GM19397 (cell line): ENCODE measurements at regions not wholly inside any gene's neighbourhood (a gene's known extent, or its start where the extent isn't known, plus 50 kb on each side); places are given as distances from the start of the nearest gene placed in this dataset.

Experiments
- ATAC-seq: cut with Tn5 transposase; IDR thresholded peaks from one replicate; pipeline ENCODE4 v1.9.1; 2021; ENCODE audit warnings: mild to moderate bottlenecking, moderate library complexity; ENCODE audit not compliant: unreplicated experiment

GRCh38 chr2:217629347-217629746 lies 373.4 kb downstream of the TNS1 start:
- no peak for ATAC-seq

GRCh38 chr2:217628061-217628460 lies 374.7 kb downstream of the TNS1 start:
- no peak for ATAC-seq

- ATAC-seq: no peak
Measured at GRCh38 chr2:217626926-217627325, 375.9 kb downstream of the TNS1 start.

GRCh38 chr2:217625557-217626169 lies 377.1 kb downstream of the TNS1 start:
- ATAC-seq: no peak

- no peak for ATAC-seq
Measured at GRCh38 chr2:217623281-217623912, 379.4 kb downstream of the TNS1 start.

- no peak for ATAC-seq
Measured at GRCh38 chr2:217622205-217623060, 380.4 kb downstream of the TNS1 start.

GRCh38 chr2:217621391-217621801 lies 381.4 kb downstream of the TNS1 start:
- ATAC-seq: no peak

GRCh38 chr2:217618744-217619143 lies 384.1 kb downstream of the TNS1 start:
- no peak for ATAC-seq

- ATAC-seq: no peak
Measured at GRCh38 chr2:217617616-217618022, 385.2 kb downstream of the TNS1 start.

- no peak for ATAC-seq
Measured at GRCh38 chr2:217616936-217617335, 385.9 kb downstream of the TNS1 start.

- no peak for ATAC-seq
Measured at GRCh38 chr2:217615171-217615570, 387.6 kb downstream of the TNS1 start.

- ATAC-seq: no peak
Measured at GRCh38 chr2:217614498-217614897, 388.3 kb downstream of the TNS1 start.

GRCh38 chr2:217614096-217614495 lies 388.7 kb downstream of the TNS1 start:
- ATAC-seq: no peak

- ATAC-seq: no peak
Measured at GRCh38 chr2:217612920-217613319, 389.9 kb downstream of the TNS1 start.

GRCh38 chr2:217612211-217612610 lies 390.6 kb downstream of the TNS1 start:
- ATAC-seq: no peak

- no peak for ATAC-seq
Measured at GRCh38 chr2:217611626-217612127, 391.1 kb downstream of the TNS1 start.

GRCh38 chr2:217611056-217611455 lies 391.7 kb downstream of the TNS1 start:
- no peak for ATAC-seq

GRCh38 chr2:217610401-217610814 lies 392.4 kb downstream of the TNS1 start:
- ATAC-seq: no peak

GRCh38 chr2:217609952-217610351 lies 392.8 kb downstream of the TNS1 start:
- no peak for ATAC-seq

- no peak for ATAC-seq
Measured at GRCh38 chr2:217606296-217606695, 396.5 kb downstream of the TNS1 start.

GRCh38 chr2:217604527-217605194 lies 398.1 kb downstream of the TNS1 start:
- no peak for ATAC-seq
